HG03196 (cell line): ENCODE measurements at regions not wholly inside any gene's neighbourhood (a gene's known extent, or its start where the extent isn't known, plus 50 kb on each side); places are given as distances from the start of the nearest gene placed in this dataset.

Source experiments
- ATAC-seq: cut with Tn5 transposase; IDR thresholded peaks from one replicate; pipeline ENCODE4 v1.9.1; 2021; ENCODE audit not compliant: unreplicated experiment

- no peak for ATAC-seq
Measured at GRCh38 chr1:234728740-234729139, 118.8 kb upstream of the IRF2BP2 start.

- no peak for ATAC-seq
Measured at GRCh38 chr1:234727018-234727940, 117.3 kb upstream of the IRF2BP2 start.

DNA sequence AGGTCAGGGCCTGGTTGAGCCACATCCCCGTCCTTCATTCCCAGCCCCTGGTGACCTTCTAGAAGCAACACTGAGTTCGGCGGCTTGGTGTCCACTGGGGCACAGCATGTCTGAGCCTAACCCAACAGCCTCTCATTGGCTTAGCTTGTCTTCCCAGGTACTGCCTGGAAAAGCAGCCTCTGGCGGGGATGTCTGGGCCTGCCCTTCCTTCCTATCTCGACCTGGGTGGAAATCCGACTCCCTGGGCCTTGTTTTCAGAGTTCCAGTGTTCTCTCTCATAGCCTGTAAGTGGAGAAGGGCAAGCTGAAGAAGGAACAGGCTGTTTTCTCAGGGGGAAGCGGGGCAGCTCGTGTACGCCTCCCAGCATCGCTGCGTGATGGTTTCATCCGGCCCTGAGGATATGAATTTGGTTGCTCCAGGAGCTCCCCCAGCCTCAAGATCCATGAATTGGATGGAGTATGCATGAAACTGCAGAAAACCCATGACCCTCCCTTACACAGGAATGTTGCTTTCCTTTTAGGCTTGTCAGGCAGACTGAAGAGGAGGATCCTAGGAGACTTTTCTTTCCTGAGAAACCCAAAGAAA, 116.5 kb upstream of the IRF2BP2 start:
- no peak for ATAC-seq

GRCh38 chr1:234725177-234726132, 115.5 kb upstream of the IRF2BP2 start:
- ATAC-seq, result no peak

DNA sequence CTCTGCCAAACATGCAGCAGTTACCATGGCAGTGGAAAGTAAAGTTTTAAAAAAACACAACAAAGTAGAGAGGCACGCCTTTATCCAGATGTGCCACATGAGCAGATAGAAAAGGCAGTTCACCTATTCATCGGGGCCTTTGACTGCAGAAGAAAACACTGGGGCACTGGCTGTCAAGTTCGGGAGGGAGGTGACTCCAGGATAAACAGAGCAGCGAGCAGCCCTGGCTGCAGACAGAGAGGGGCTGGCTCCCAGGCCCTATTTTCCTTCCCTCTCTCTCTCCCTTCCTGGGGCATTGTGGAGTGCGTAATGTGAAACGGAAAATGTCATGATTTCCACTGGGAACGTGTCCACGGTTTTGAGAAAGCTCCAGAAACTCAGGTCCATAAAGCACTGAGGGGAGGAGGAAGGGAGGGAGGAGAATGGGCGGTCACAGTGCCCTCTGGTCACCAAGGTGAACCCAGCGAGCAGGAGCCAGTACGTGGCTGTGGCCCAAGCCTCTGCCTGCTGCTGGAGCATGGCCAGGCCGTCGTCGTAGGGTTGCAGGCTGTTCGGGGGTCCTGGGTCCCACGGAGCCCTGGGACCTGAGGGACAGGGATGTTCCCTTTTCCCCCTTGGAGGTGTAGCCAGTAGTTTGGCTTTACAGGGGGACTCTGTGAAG, 114.7 kb upstream of the IRF2BP2 start:
- peak; percentile 11 for ATAC-seq

DNA sequence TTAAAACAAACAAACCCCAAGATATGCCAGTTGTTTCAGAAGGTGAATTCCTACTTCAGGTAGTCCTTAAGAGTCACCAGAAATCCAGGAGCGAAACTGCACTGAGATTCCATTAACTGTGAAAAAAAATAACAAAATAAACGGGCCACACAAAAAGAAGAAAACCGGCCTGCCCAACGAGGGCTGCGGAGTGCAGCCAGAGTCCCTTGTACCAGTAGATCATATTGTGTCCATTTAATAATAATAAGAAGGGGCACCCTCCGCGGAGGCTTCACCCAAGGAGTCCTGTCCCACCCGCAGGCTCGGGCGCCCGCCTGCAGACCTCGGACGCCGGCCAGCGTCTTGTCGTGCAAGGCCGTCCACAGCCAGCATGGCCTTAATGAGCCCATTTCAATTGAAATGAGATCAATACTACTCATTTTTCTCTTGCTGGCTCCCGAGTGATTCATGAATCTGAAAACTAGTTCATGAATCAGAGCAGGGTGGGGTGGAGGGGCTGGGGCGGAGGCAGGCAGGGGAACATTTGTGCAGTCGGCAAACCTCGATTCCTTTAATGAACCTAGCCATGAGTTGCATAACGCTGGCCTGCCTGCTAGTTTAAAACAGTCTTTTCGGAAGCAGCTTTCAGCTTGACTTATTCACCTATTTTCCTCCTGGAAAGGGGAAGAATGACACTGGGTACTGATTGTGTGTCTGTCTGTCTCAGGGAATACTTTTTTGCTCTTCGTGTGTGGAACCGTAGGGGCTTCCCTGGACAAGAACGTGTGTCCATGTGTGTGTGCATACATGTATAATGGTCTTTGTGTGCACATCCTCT, 113.1 kb upstream of the IRF2BP2 start:
- no peak for ATAC-seq

- no peak for ATAC-seq
Measured at GRCh38 chr1:234722270-234722704, 112.3 kb upstream of the IRF2BP2 start.

DNA sequence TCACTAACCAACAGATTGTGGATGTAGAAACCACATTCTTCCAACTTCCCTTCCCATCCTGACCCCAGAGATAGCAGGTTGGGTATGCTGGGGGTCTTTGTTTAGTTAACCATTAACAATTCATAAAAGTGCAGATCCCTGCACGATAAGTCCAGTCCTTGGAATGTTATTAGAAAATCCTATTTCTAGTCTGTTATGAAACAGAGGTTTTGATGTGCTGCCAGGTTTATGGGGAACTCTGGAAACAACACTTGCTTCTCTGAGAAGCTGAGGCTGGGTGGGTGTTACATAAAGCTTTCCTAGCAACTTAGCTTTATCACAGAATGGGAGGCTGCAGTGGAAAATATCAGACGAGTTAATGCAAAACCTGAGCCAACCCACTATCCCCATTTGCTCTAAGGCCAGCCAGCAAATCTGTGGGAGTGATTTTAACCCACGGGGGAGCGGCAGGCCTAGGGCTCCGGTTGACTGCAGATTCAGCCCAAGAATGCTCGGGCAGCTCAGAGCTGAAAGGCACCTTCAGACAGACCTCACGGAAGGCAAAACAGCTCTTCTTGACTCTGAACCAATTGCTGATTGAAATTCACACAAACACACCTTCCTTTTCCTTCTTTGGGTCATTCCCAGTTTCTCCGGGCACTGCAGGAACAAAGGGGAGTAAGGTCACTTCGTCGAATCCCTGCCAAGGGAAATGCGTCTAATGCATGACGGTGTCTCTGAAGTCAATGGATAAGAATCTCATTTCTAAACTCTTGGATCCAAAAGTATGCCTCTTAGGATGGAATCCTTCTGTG, 111.7 kb upstream of the IRF2BP2 start:
- no peak for ATAC-seq

- ATAC-seq, result no peak
Measured at GRCh38 chr1:234720709-234721441, 110.9 kb upstream of the IRF2BP2 start.

DNA sequence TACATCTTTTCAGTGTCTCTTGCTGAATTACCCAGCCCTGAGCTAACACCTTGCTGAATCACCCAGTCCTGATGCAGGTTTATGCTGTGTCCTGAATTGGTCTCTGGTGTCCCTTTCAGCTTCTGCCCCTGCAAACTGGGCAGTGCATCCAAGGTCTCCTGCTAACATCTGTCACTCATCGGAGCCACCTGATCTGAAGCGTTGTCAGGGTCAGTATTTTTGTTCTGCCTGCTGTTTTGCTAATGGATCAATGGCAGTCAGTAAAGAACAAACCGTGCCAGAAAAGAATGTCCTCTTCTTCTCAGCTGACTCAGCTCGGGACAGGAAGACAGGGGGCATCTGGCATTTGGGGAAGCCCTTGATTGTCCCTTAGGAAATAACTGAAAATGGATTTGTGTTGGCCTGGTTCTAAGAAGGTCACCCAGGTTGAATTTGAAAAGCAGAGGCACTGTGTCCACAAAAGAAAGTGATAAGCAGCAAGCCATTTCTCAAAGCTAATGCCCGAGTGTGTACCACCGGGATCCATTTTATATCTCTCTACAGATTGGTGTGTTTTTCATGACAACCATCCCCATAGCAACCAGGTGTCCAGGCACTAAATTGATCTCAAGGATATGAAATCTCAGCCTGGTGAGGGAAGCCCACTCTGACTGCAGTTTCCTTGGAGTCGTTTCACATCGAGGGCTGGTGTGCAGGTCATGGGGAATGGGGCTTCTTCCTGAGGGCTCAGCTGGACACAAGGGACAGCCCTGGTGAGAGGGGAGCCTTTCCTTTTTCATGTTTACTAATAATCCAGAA, 109.7 kb upstream of the IRF2BP2 start:
- no peak for ATAC-seq

- ATAC-seq, result no peak
Measured at GRCh38 chr1:234718496-234719453, 108.8 kb upstream of the IRF2BP2 start.

DNA sequence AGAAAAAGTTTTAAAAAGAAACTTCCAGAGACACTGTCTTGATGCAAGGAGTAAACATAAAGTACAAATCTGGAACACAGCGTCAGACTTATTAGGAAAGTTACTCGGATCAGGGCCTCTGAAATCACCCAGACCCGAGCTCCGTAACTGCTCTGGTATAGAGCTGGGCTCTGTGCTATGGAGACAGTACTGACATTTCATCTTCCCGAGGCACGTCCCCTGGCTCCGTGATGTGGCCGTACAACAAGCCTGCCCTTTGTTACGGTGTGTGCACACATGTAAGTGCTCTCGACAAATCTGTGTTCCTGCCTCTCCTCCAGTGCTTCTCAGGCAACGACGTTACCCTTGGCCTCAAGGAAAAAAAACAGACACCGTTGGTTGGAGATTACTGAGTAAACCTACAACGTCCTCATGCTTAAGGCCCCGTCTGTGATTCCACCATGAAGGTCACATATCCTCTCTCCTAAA, 107.0 kb upstream of the IRF2BP2 start:
- no peak for ATAC-seq

- ATAC-seq, result no peak
Measured at GRCh38 chr1:234715252-234716014, 105.5 kb upstream of the IRF2BP2 start.

DNA sequence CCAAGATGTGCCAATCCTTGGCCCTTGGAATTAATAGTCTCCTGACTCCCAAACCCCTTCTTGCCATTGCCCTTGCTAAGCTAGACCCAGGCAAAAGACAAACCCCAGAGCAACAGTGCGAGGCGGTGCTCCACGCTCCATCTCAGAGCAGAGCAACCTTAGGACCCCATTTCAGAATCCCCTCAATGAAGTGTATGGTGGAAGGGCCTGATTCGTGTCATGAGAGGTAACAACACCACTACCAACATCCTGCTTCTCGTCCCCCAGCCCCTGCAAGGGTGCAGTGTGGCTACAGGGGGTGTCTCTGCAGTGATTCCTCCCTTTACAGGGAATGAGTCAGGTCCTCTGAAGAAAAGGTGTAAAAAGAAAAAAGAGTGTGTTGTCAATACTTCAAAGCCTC, 103.9 kb upstream of the IRF2BP2 start:
- ATAC-seq, result no peak

DNA sequence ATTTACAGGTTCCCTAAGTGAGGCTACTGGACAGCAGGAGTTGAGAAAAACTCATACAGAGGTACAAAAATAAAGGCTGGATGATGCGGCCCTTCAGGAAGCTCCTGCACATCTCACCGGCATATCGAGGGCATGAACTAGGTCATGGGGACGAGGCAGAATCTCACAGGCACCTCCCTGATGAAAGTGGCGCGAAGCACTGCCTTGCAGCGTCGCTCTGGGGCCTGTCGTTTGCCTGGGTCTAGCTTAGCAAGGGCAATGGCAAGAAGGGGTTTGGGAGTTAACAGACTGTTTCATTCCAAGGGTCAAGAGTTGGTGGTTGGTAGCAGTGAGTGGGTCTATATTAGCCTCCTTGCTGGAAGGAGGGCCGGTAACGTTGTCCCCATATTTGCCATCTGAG, 103.5 kb upstream of the IRF2BP2 start:
- ATAC-seq, result no peak

- no peak for ATAC-seq
Measured at GRCh38 chr1:234712891-234713305, 102.9 kb upstream of the IRF2BP2 start.
